HepG2 (cell line): ENCODE measurements at regions not wholly inside any gene's neighbourhood (a gene's known extent, or its start where the extent isn't known, plus 50 kb on each side); places are given as distances from the start of the nearest gene placed in this dataset.

Experiments
- ATAC-seq: fragments of 200-7000 bp; cut with Tn5 transposase; 3 replicates; pipeline ENCODE4 v1.9.1; 2020; ENCODE audit warnings: mild to moderate bottlenecking, moderate library complexity
- BruUV-seq: library from RNA; stranded (reverse); fragments of 400-500 nt; replicated peaks from 2 replicates; lab custom pipeline; 2021; lab: Mats Ljungman, UMichigan
- CTCF ChIA-PET: fragments of 300-600 bp; formaldehyde crosslinking; extraction: SDS; loops from one replicate; lab custom pipeline; 2021; ENCODE audit warnings: low total read pairs, inconsistent platforms, low intra/inter-chr PET ratio; lab: Yijun Ruan, JAX
- POLR2A ChIA-PET: fragments of 350-600 bp; sonication (Branson Sonifier 250); formaldehyde crosslinking; loops from one replicate; lab custom pipeline; 2020; ENCODE audit warnings: antibody characterized with exemption, inconsistent platforms; lab: Yijun Ruan, JAX
- DNase-seq: peaks from one replicate; pipeline ENCODE4 v3.0.0-alpha.2; 2015; ENCODE audit warnings: low spot score
- FAIRE-seq: peaks from 3 replicates; lab custom pipeline; 2011; peaks lifted over from hg19 to GRCh38; lab: Jason Lieb, UNC
- H2AFZ ChIP-seq: one replicate; pipeline ENCODE4 v1.6.1; 2011; ENCODE audit warnings: low read length, inconsistent platforms
- H3K27ac ChIP-seq: fragments of 300-600 bp; 3 replicates; pipeline ENCODE4 v1.8.0; 2011; ENCODE audit warnings: mixed run types, mild to moderate bottlenecking, mixed read lengths, low read length, inconsistent platforms; ENCODE audit not compliant: insufficient read depth; ENCODE audit errors: extremely low read length
- H3K27me3 ChIP-seq, 2 experiments: fragments of 200-600 bp in 1 of 2; 2 replicates in 1 of 2; 3 replicates in 1 of 2; pipeline versions ENCODE4 v1.6.0 to v1.8.0; 2011; ENCODE audit warnings: low read length in 2 of 2, mild to moderate bottlenecking in 2 of 2, moderate library complexity in 2 of 2, inconsistent platforms in 1 of 2; ENCODE audit not compliant: insufficient read depth in 2 of 2, control insufficient read depth in 1 of 2
- H3K36me3 ChIP-seq, 2 experiments: fragments of 200-600 bp in 1 of 2; replicated peaks in 1 of 2; 2 replicates in 1 of 2; 3 replicates in 1 of 2; pipeline versions ENCODE4 v1.5.1 to v1.8.0; 2011; ENCODE audit warnings: low read length in 2 of 2, inconsistent platforms in 1 of 2; ENCODE audit not compliant: insufficient read depth in 2 of 2, control insufficient read depth in 1 of 2
- H3K4me1 ChIP-seq: 2 replicates; pipeline ENCODE4 v1.5.1; 2012; ENCODE audit warnings: low read length, inconsistent platforms; ENCODE audit not compliant: insufficient read depth
- H3K4me2 ChIP-seq: 2 replicates; pipeline ENCODE4 v1.6.0; 2011; ENCODE audit warnings: low read depth, low read length, inconsistent platforms
- H3K4me3 ChIP-seq, 3 experiments: fragments of 200-600 bp in 1 of 3; sonication (generic), shearing (Covaris generic) in 1 of 3; replicated peaks in 1 of 3; 2 replicates each; pipeline ENCODE4 v1.5.1; 2011 to 2016; ENCODE audit warnings: low read length in 3 of 3, inconsistent platforms in 2 of 3, low read depth in 2 of 3, mild to moderate bottlenecking in 2 of 3, control low read depth in 1 of 3, mixed read lengths in 1 of 3; ENCODE audit not compliant: insufficient read depth in 1 of 3
- H3K79me2 ChIP-seq: one replicate; pipeline ENCODE4 v1.6.1; 2011; ENCODE audit warnings: low read length, inconsistent platforms; ENCODE audit not compliant: insufficient read depth
- H3K9ac ChIP-seq: 2 replicates; pipeline ENCODE4 v1.6.0; 2011; ENCODE audit warnings: mild to moderate bottlenecking, low read depth, low read length, inconsistent platforms; ENCODE audit not compliant: insufficient read depth
- H3K9me3 ChIP-seq: 2 replicates; pipeline ENCODE4 v1.5.1; 2012; ENCODE audit warnings: mild to moderate bottlenecking, low read length
- H4K20me1 ChIP-seq: 2 replicates; pipeline ENCODE4 v1.6.0; 2011; ENCODE audit warnings: inconsistent platforms, mild to moderate bottlenecking, low read length, moderate library complexity; ENCODE audit not compliant: insufficient read depth
- CCAR2 ChIP-seq: fragments of 200-400 bp; formaldehyde crosslinking; optimal IDR thresholded peaks from 2 replicates; pipeline ENCODE3; 2018; ENCODE audit warnings: low read depth, mild to moderate bottlenecking, low read length, moderate library complexity
- ELF1 ChIP-seq: sonication (generic); formaldehyde crosslinking; IDR thresholded peaks from 2 replicates; pipeline ENCODE4 v1.4.0; 2020; ENCODE audit warnings: missing genetic modification reagents
- HNF4A ChIP-seq: sonication (generic); formaldehyde crosslinking; IDR thresholded peaks from 2 replicates; pipeline ENCODE4 v1.4.0; 2020; ENCODE audit warnings: missing genetic modification reagents
- KDM1A ChIP-seq: IDR thresholded peaks from 2 replicates; pipeline ENCODE4 v1.6.1; 2016; ENCODE audit warnings: missing compliant biosample characterization
- REPIN1 ChIP-seq: sonication (generic); formaldehyde crosslinking; IDR thresholded peaks from 2 replicates; pipeline ENCODE4 v1.8.0; 2022; ENCODE audit warnings: missing genetic modification reagents, low read depth, mild to moderate bottlenecking, borderline replicate concordance
- RFXANK ChIP-seq: IDR thresholded peaks from 2 replicates; pipeline ENCODE4 v1.6.1; 2016
- SRF ChIP-seq: IDR thresholded peaks from 2 replicates; pipeline ENCODE4 v1.6.1; 2011; ENCODE audit warnings: mild to moderate bottlenecking, low read depth, low read length, moderate library complexity
- SRSF9 ChIP-seq: fragments of 200-400 bp; formaldehyde crosslinking; IDR thresholded peaks from 2 replicates; pipeline ENCODE4 v1.6.1; 2018; ENCODE audit warnings: borderline replicate concordance, mild to moderate bottlenecking, low read depth, low read length; ENCODE audit not compliant: insufficient read depth, poor library complexity, severe bottlenecking
- TEAD3 ChIP-seq: optimal IDR thresholded peaks from 2 replicates; pipeline ENCODE3; 2016; ENCODE audit warnings: borderline replicate concordance
- ZFP1 ChIP-seq: IDR thresholded peaks from 2 replicates; pipeline ENCODE4 v1.6.1; 2016
- ZNF3 ChIP-seq: IDR thresholded peaks from 2 replicates; pipeline ENCODE4 v1.7.0; 2017; ENCODE audit warnings: inconsistent platforms
- ZNF556 ChIP-seq: sonication (generic); formaldehyde crosslinking; IDR thresholded peaks from 2 replicates; pipeline ENCODE4 v1.4.0; 2020; ENCODE audit warnings: mild to moderate bottlenecking, missing genetic modification reagents, borderline replicate concordance
- ZZZ3 ChIP-seq: sonication (generic); formaldehyde crosslinking; IDR thresholded peaks from 2 replicates; pipeline ENCODE4 v1.4.0; 2020; ENCODE audit warnings: missing genetic modification reagents, mild to moderate bottlenecking, borderline replicate concordance
- WGBS: methylation state at CpG from one replicate; pipeline ENCODE4 v1.1.6; 2017; ENCODE audit warnings: low lambda C conversion rate; 5-methylcytosine and 5-hydroxymethylcytosine counted together
- in situ Hi-C: cut with HindIII; loops from 2 replicates; pipeline ENCODE4 v1.10.0; 2017; ENCODE audit warnings: low pct_unique_long_range_greater_than_20kb; ENCODE audit not compliant: extremely low pct_ligation_motif_present
- intact Hi-C: fragments of 100-400 bp; cut with micrococcal nuclease; formaldehyde crosslinking; loops from one replicate; pipeline ENCODE4 v1.10.0; 2022; ENCODE audit not compliant: unreplicated experiment
- TF ChIP-seq, protein P1 (sequence below): sonication (generic); formaldehyde crosslinking; conservative IDR thresholded peaks from 2 replicates; pipeline ENCODE4 v1.8.0; 2022; ENCODE audit warnings: missing genetic modification reagents
- TF ChIP-seq, protein P2 (sequence below): IDR thresholded peaks from 2 replicates; pipeline ENCODE4 v1.6.1; 2016; ENCODE audit warnings: low read depth, missing genetic modification reagents, missing compliant biosample characterization

DNA sequence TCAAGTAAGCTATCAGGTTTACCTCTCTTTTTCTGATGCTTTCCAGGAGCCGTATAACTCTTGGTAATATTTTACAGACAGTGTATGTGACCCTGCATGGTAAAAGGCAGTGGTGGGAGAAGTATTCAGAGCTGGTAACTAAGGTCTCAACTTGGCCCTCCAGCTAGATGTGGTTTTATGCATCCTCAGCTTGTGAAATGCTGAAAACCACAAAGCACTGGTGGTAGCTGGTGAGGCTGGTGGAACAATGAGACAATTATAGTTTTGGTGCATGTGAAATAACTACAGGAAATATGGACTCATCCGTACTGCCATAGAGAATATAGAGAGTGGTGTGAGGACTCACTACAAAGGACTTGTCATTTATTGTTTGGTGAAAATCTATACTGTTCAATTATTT, 383.0 kb upstream of the PCDH15 start:
- Histone ChIP-seq H3K27ac (no peak overlapping the region), H2AFZ (no peak overlapping the region), H3K9me3 (no peaks in the 10 kb centered on the region), H3K36me3 (no peaks in the 10 kb centered on the region), H3K4me1 (no peaks in the 10 kb centered on the region), H3K27me3 (no peaks in the 10 kb centered on the region), H3K4me3 (no peak overlapping the region), H3K9ac (no peak overlapping the region), H3K4me2 (no peak overlapping the region), H3K79me2 (no peaks in the 10 kb centered on the region), H4K20me1 (no peaks in the 10 kb centered on the region)
- no TSS peak for BruUV-seq
- DNase-seq = no peak
- TF ChIP-seq RFXANK = no peak
- no peak for TF ChIP-seq SRF
- TF ChIP-seq ZZZ3 (CRISPR knock-in tag) = no peak
- no peak for TF ChIP-seq ELF1 (CRISPR knock-in tag)
- no peak for TF ChIP-seq HNF4A (CRISPR knock-in tag)
- TF ChIP-seq, protein P1, sequence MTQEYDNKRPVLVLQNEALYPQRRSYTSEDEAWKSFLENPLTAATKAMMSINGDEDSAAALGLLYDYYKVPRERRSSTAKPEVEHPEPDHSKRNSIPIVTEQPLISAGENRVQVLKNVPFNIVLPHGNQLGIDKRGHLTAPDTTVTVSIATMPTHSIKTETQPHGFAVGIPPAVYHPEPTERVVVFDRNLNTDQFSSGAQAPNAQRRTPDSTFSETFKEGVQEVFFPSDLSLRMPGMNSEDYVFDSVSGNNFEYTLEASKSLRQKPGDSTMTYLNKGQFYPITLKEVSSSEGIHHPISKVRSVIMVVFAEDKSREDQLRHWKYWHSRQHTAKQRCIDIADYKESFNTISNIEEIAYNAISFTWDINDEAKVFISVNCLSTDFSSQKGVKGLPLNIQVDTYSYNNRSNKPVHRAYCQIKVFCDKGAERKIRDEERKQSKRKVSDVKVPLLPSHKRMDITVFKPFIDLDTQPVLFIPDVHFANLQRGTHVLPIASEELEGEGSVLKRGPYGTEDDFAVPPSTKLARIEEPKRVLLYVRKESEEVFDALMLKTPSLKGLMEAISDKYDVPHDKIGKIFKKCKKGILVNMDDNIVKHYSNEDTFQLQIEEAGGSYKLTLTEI (CRISPR knock-in tag) = no peak
- TF ChIP-seq KDM1A (CRISPR knock-in tag) = no peak
- POLR2A ChIA-PET = no interaction called here
- WGBS = 5% methylated on average over 2 of the region's 2 CpGs
- in situ Hi-C loops (no loop called here), intact Hi-C loops (no loop called here)
- no peak for ATAC-seq
- CTCF ChIA-PET = no interaction called here
- FAIRE-seq = no peak

DNA sequence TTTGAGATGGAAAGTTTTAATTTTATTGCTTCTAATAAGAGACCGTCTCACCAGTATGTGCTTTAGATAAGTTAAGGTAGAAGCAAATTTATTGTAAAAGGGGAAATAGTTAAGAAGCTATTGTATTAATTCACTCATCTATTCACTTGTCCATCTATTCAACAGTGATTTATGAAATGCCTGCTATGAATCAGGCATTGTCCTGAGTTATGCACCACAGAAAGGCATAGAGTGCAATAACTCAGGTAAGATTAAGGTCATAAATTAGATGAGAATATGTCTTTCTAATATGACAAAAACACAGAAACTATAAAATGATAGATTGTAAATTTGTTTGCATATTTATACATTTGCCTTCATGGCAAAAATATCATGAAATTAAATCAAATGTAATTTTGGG, 379.3 kb upstream of the PCDH15 start:
- ChIA-PET POLR2A (no interaction called here), CTCF (no interaction called here)
- Histone ChIP-seq H3K27ac (no peak overlapping the region), H2AFZ (no peak overlapping the region), H4K20me1 (no peaks in the 10 kb centered on the region), H3K9ac (no peak overlapping the region), H3K4me2 (no peak overlapping the region), H3K4me1 (no peaks in the 10 kb centered on the region), H3K9me3 (no peaks in the 10 kb centered on the region), H3K4me3 (no peak overlapping the region), H3K36me3 (no peaks in the 10 kb centered on the region), H3K79me2 (no peaks in the 10 kb centered on the region), H3K27me3 (no peaks in the 10 kb centered on the region)
- ATAC-seq (no peak), FAIRE-seq (no peak), DNase-seq (no peak)
- intact Hi-C loops (no loop called here), in situ Hi-C loops (no loop called here)
- 62% methylated on average over 1 of the region's 1 CpG for WGBS
- no TSS peak for BruUV-seq
- TF ChIP-seq ZNF556 (CRISPR knock-in tag) = no peak
- no peak for TF ChIP-seq SRSF9
- TF ChIP-seq CCAR2 = no peak
- TF ChIP-seq TEAD3 = no peak
- TF ChIP-seq REPIN1 (CRISPR knock-in tag) = no peak
- TF ChIP-seq, protein P2, sequence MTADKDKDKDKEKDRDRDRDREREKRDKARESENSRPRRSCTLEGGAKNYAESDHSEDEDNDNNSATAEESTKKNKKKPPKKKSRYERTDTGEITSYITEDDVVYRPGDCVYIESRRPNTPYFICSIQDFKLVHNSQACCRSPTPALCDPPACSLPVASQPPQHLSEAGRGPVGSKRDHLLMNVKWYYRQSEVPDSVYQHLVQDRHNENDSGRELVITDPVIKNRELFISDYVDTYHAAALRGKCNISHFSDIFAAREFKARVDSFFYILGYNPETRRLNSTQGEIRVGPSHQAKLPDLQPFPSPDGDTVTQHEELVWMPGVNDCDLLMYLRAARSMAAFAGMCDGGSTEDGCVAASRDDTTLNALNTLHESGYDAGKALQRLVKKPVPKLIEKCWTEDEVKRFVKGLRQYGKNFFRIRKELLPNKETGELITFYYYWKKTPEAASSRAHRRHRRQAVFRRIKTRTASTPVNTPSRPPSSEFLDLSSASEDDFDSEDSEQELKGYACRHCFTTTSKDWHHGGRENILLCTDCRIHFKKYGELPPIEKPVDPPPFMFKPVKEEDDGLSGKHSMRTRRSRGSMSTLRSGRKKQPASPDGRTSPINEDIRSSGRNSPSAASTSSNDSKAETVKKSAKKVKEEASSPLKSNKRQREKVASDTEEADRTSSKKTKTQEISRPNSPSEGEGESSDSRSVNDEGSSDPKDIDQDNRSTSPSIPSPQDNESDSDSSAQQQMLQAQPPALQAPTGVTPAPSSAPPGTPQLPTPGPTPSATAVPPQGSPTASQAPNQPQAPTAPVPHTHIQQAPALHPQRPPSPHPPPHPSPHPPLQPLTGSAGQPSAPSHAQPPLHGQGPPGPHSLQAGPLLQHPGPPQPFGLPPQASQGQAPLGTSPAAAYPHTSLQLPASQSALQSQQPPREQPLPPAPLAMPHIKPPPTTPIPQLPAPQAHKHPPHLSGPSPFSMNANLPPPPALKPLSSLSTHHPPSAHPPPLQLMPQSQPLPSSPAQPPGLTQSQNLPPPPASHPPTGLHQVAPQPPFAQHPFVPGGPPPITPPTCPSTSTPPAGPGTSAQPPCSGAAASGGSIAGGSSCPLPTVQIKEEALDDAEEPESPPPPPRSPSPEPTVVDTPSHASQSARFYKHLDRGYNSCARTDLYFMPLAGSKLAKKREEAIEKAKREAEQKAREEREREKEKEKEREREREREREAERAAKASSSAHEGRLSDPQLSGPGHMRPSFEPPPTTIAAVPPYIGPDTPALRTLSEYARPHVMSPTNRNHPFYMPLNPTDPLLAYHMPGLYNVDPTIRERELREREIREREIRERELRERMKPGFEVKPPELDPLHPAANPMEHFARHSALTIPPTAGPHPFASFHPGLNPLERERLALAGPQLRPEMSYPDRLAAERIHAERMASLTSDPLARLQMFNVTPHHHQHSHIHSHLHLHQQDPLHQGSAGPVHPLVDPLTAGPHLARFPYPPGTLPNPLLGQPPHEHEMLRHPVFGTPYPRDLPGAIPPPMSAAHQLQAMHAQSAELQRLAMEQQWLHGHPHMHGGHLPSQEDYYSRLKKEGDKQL = no peak
- TF ChIP-seq ZFP1 (CRISPR knock-in tag) = no peak
- TF ChIP-seq ZNF3 (CRISPR knock-in tag) = no peak
